BLaER1 treated with 17β-estradiol and CSF1 and Interleukin-3, amounts not matched to agents 10 nM and 100 nM (cell line): ENCODE measurements at regions not wholly inside any gene's neighbourhood (a gene's known extent, or its start where the extent isn't known, plus 50 kb on each side); places are given as distances from the start of the nearest gene placed in this dataset.

Source experiments
- H3K27ac ChIP-seq, 11 experiments: shearing (Covaris generic); formaldehyde crosslinking; 2 replicates each; pipeline ENCODE4 v1.8.1; 2022
- H3K27me3 ChIP-seq, 11 experiments: shearing (Covaris generic); formaldehyde crosslinking; 2 replicates each; pipeline ENCODE4 v1.8.1; 2022
- H3K36me3 ChIP-seq, 11 experiments: shearing (Covaris generic); formaldehyde crosslinking; 2 replicates each; pipeline ENCODE4 v1.8.1; 2022
- H3K4me1 ChIP-seq, 10 experiments: shearing (Covaris generic); formaldehyde crosslinking; 2 replicates each; pipeline ENCODE4 v1.8.1; 2022
- H3K4me2 ChIP-seq, 11 experiments: shearing (Covaris generic); formaldehyde crosslinking; 2 replicates each; pipeline ENCODE4 v1.8.1; 2022
- H3K4me3 ChIP-seq, 10 experiments: shearing (Covaris generic); formaldehyde crosslinking; 2 replicates each; pipeline ENCODE4 v1.8.1; 2022
- H3K9ac ChIP-seq, 11 experiments: shearing (Covaris generic); formaldehyde crosslinking; 2 replicates each; pipeline ENCODE4 v1.8.1; 2022
- H3K9me3 ChIP-seq, 11 experiments: shearing (Covaris generic); formaldehyde crosslinking; replicated peaks in 1 of 11; 2 replicates each; pipeline ENCODE4 v1.8.1; 2022
- H4K20me1 ChIP-seq, 11 experiments: shearing (Covaris generic); formaldehyde crosslinking; 2 replicates each; pipeline ENCODE4 v1.8.1; 2022
- Cebpa-rat ChIP-seq, 11 experiments: shearing (Covaris generic); IDR thresholded peaks; 2 replicates each; pipeline ENCODE4 v1.8.1; 2022

- no peak overlapping the region for H3K9ac ChIP-seq
- H3K4me1 ChIP-seq = peaks cover 0 to 9% (median 5%) of the 10 kb centered on the region in 10 experiments; a peak in 8 of 20 replicates
- no peak overlapping the region for H3K4me3 ChIP-seq
- H3K4me2 ChIP-seq = peak overlapping the region in 5 of 11 experiments; percentile 13 to 51 (median 38); a peak in 8 of 22 replicates
- peaks cover 8 to 26% (median 18%) of the 10 kb centered on the region in 11 experiments; a peak in 14 of 22 replicates for H3K27me3 ChIP-seq
- no peaks in the 10 kb centered on the region for H3K36me3 ChIP-seq
- H3K9me3 ChIP-seq = peaks cover 0 to 4% (median 0%) of the 10 kb centered on the region in 11 experiments; a peak in 1 of 22 replicates
- TF ChIP-seq Cebpa-rat (IDR thresholded peaks at IDR 0.05) = no peak
- H4K20me1 ChIP-seq = no peaks in the 10 kb centered on the region; a peak in 1 of 22 replicates
- H3K27ac ChIP-seq = no peak overlapping the region
These were observed 87.5 kb downstream of the DACT2 start for GRCh38 chr6:168232062-168232461.

GRCh38 chr6:168231393-168231957 lies 88.1 kb downstream of the DACT2 start:
- peaks cover 8 to 26% (median 18%) of the 10 kb centered on the region in 11 experiments; a peak in 14 of 22 replicates for H3K27me3 ChIP-seq
- no peaks in the 10 kb centered on the region; a peak in 1 of 22 replicates for H4K20me1 ChIP-seq
- H3K4me3 ChIP-seq = no peak overlapping the region
- H3K9ac ChIP-seq = no peak overlapping the region
- H3K36me3 ChIP-seq = no peaks in the 10 kb centered on the region
- peak overlapping the region in 6 of 11 experiments; percentile 13 to 51 (median 36); a peak in 9 of 22 replicates for H3K4me2 ChIP-seq
- H3K4me1 ChIP-seq = peaks cover 0 to 9% (median 5%) of the 10 kb centered on the region in 10 experiments; a peak in 8 of 20 replicates
- no peak overlapping the region for H3K27ac ChIP-seq
- TF ChIP-seq Cebpa-rat (IDR thresholded peaks at IDR 0.05) = no peak
- H3K9me3 ChIP-seq = peaks cover 0 to 4% (median 0%) of the 10 kb centered on the region in 11 experiments; a peak in 1 of 22 replicates

GRCh38 chr6:168229368-168229752 lies 90.2 kb downstream of the DACT2 start:
- peaks cover 0 to 12% (median 6%) of the 10 kb centered on the region in 10 experiments; a peak in 11 of 20 replicates for H3K4me1 ChIP-seq
- no peaks in the 10 kb centered on the region for H3K9me3 ChIP-seq
- H3K36me3 ChIP-seq = no peaks in the 10 kb centered on the region
- H3K4me2 ChIP-seq = no peak overlapping the region
- peaks cover 8 to 26% (median 18%) of the 10 kb centered on the region in 11 experiments; a peak in 14 of 22 replicates for H3K27me3 ChIP-seq
- no peak overlapping the region for H3K27ac ChIP-seq
- no peak overlapping the region for H3K4me3 ChIP-seq
- H3K9ac ChIP-seq = no peak overlapping the region
- no peak for TF ChIP-seq Cebpa-rat (IDR thresholded peaks at IDR 0.05)
- H4K20me1 ChIP-seq = no peaks in the 10 kb centered on the region; a peak in 1 of 22 replicates

- no peaks in the 10 kb centered on the region for H3K36me3 ChIP-seq
- no peak overlapping the region for H3K4me2 ChIP-seq
- H4K20me1 ChIP-seq = no peaks in the 10 kb centered on the region; a peak in 1 of 22 replicates
- H3K4me3 ChIP-seq = no peak overlapping the region
- peaks cover 0 to 12% (median 6%) of the 10 kb centered on the region in 10 experiments; a peak in 11 of 20 replicates for H3K4me1 ChIP-seq
- no peak overlapping the region for H3K9ac ChIP-seq
- TF ChIP-seq Cebpa-rat (IDR thresholded peaks at IDR 0.05) = no peak
- H3K27me3 ChIP-seq = peaks cover 8 to 26% (median 18%) of the 10 kb centered on the region in 11 experiments; a peak in 14 of 22 replicates
- H3K27ac ChIP-seq = no peak overlapping the region
- no peaks in the 10 kb centered on the region for H3K9me3 ChIP-seq
These were observed 90.8 kb downstream of the DACT2 start for GRCh38 chr6:168228676-168229367.

GRCh38 chr6:168227840-168228239 lies 91.7 kb downstream of the DACT2 start:
- Histone ChIP-seq H3K4me1 (peaks cover 0 to 12% (median 6%) of the 10 kb centered on the region in 10 experiments; a peak in 11 of 20 replicates), H3K9me3 (no peaks in the 10 kb centered on the region)

GRCh38 chr6:168226902-168227318 lies 92.7 kb downstream of the DACT2 start:
- Histone ChIP-seq H3K9ac (no peak overlapping the region), H3K4me2 (no peak overlapping the region), H3K4me1 (peaks cover 0 to 10% (median 6%) of the 10 kb centered on the region in 10 experiments; a peak in 11 of 20 replicates), H3K9me3 (no peaks in the 10 kb centered on the region), H3K27ac (no peak overlapping the region), H3K4me3 (no peak overlapping the region), H3K36me3 (no peaks in the 10 kb centered on the region), H3K27me3 (peaks cover 0 to 11% (median 5%) of the 10 kb centered on the region in 11 experiments; a peak in 10 of 22 replicates), H4K20me1 (no peaks in the 10 kb centered on the region; a peak in 1 of 22 replicates)
- no peak for TF ChIP-seq Cebpa-rat (IDR thresholded peaks at IDR 0.05)

More at GRCh38 chr6:168227840-168228239, 91.7 kb downstream of the DACT2 start:
- no peak overlapping the region for H3K4me3 ChIP-seq
- no peak overlapping the region for H3K27ac ChIP-seq
- H3K27me3 ChIP-seq = peaks cover 8 to 21% (median 14%) of the 10 kb centered on the region in 11 experiments; a peak in 14 of 22 replicates
- no peak overlapping the region for H3K9ac ChIP-seq
- no peak overlapping the region for H3K4me2 ChIP-seq
- no peak for TF ChIP-seq Cebpa-rat (IDR thresholded peaks at IDR 0.05)
- H3K36me3 ChIP-seq = no peaks in the 10 kb centered on the region
- H4K20me1 ChIP-seq = no peaks in the 10 kb centered on the region; a peak in 1 of 22 replicates

- Histone ChIP-seq H3K9me3 (no peaks in the 10 kb centered on the region), H3K4me3 (no peak overlapping the region), H3K27me3 (peaks cover 0 to 7% (median 0%) of the 10 kb centered on the region in 11 experiments; a peak in 2 of 22 replicates), H3K9ac (no peak overlapping the region), H3K4me1 (peaks cover 0 to 4% (median 0%) of the 10 kb centered on the region in 10 experiments; a peak in 4 of 20 replicates), H3K27ac (no peak overlapping the region), H3K36me3 (no peaks in the 10 kb centered on the region), H3K4me2 (no peak overlapping the region), H4K20me1 (no peaks in the 10 kb centered on the region)
- no peak for TF ChIP-seq Cebpa-rat (IDR thresholded peaks at IDR 0.05)
These were observed 93.4 kb downstream of the DACT2 start for GRCh38 chr6:168226061-168226752.

GRCh38 chr6:168225471-168225911 lies 94.1 kb downstream of the DACT2 start:
- TF ChIP-seq Cebpa-rat (IDR thresholded peaks at IDR 0.05) = no peak
- Histone ChIP-seq H3K4me1 (peaks cover 0 to 4% (median 0%) of the 10 kb centered on the region in 10 experiments; a peak in 4 of 20 replicates), H3K4me2 (peak overlapping the region in 2 of 11 experiments; percentile 12 to 23; a peak in 1 of 22 replicates), H4K20me1 (no peaks in the 10 kb centered on the region), H3K9ac (no peak overlapping the region), H3K27me3 (no peaks in the 10 kb centered on the region), H3K9me3 (no peaks in the 10 kb centered on the region), H3K27ac (no peak overlapping the region), H3K36me3 (no peaks in the 10 kb centered on the region), H3K4me3 (no peak overlapping the region)
